Hepatocyte (in vitro differentiated cells): ENCODE measurements at regions not wholly inside any gene's neighbourhood (a gene's known extent, or its start where the extent isn't known, plus 50 kb on each side); places are given as distances from the start of the nearest gene placed in this dataset.

Experiments used
- DNase-seq: peaks from one replicate; pipeline ENCODE4 v3.0.0-alpha.2; 2016; ENCODE audit warnings: low spot score
- H2AFZ ChIP-seq: fragments of 200-600 bp; sonication (generic); 2 replicates; pipeline ENCODE4 v1.6.0; 2016; ENCODE audit warnings: antibody characterized with exemption, mild to moderate bottlenecking
- H3K27ac ChIP-seq: fragments of 200-600 bp; sonication (generic); 2 replicates; pipeline ENCODE4 v1.5.1; 2016; ENCODE audit warnings: mild to moderate bottlenecking
- H3K27me3 ChIP-seq: fragments of 200-600 bp; sonication (generic); 2 replicates; pipeline ENCODE4 v1.6.1; 2016
- H3K36me3 ChIP-seq: fragments of 200-600 bp; sonication (generic); replicated peaks from 2 replicates; pipeline ENCODE4 v1.5.1; 2016; ENCODE audit warnings: low read depth; ENCODE audit not compliant: insufficient read depth
- H3K4me1 ChIP-seq: fragments of 200-600 bp; sonication (generic); 2 replicates; pipeline ENCODE4 v1.5.1; 2016; ENCODE audit warnings: mild to moderate bottlenecking, moderate library complexity; ENCODE audit not compliant: insufficient read depth
- H3K4me2 ChIP-seq: fragments of 200-600 bp; sonication (generic); 2 replicates; pipeline ENCODE4 v1.6.0; 2016
- H3K4me3 ChIP-seq: fragments of 200-600 bp; sonication (generic); 2 replicates; pipeline ENCODE4 v1.5.1; 2016; ENCODE audit warnings: mild to moderate bottlenecking
- H3K79me2 ChIP-seq: fragments of 200-600 bp; sonication (generic); 2 replicates; pipeline ENCODE4 v1.6.0; 2017; ENCODE audit warnings: mild to moderate bottlenecking
- H3K9me2 ChIP-seq: fragments of 200-600 bp; sonication (generic); replicated peaks from 2 replicates; pipeline ENCODE4 v1.6.0; 2017; ENCODE audit warnings: mild to moderate bottlenecking; ENCODE audit not compliant: insufficient read depth
- H3K9me3 ChIP-seq: fragments of 200-600 bp; sonication (generic); 2 replicates; pipeline ENCODE4 v1.5.1; 2016; ENCODE audit warnings: low read depth, mild to moderate bottlenecking
- H4K20me1 ChIP-seq: fragments of 200-600 bp; sonication (generic); 2 replicates; pipeline ENCODE4 v1.6.0; 2016; ENCODE audit warnings: mild to moderate bottlenecking; ENCODE audit not compliant: insufficient read depth, poor library complexity, severe bottlenecking
- EZH2 ChIP-seq: fragments of 200-600 bp; sonication (generic); IDR thresholded peaks from 2 replicates; pipeline ENCODE4 v1.6.1; 2016; ENCODE audit warnings: antibody characterized with exemption, mild to moderate bottlenecking, borderline replicate concordance
- EZH2phosphoT487 ChIP-seq: fragments of 200-600 bp; sonication (generic); IDR thresholded peaks from one replicate; pipeline ENCODE4 v1.6.1; 2018; ENCODE audit warnings: antibody characterized with exemption, mild to moderate bottlenecking, low read depth, moderate library complexity; ENCODE audit not compliant: unreplicated experiment, severe bottlenecking
- WGBS: methylation state at CpG from one replicate; pipeline ENCODE4 v1.1.6; 2016; ENCODE audit warnings: low lambda C conversion rate; ENCODE audit errors: missing lambda C conversion rate; 5-methylcytosine and 5-hydroxymethylcytosine counted together
- TF ChIP-seq, protein P1 (sequence below): fragments of 200-600 bp; sonication (generic); IDR thresholded peaks from 2 replicates; pipeline ENCODE4 v1.5.1; 2016; ENCODE audit warnings: antibody characterized with exemption, mild to moderate bottlenecking; ENCODE audit not compliant: poor library complexity

DNA sequence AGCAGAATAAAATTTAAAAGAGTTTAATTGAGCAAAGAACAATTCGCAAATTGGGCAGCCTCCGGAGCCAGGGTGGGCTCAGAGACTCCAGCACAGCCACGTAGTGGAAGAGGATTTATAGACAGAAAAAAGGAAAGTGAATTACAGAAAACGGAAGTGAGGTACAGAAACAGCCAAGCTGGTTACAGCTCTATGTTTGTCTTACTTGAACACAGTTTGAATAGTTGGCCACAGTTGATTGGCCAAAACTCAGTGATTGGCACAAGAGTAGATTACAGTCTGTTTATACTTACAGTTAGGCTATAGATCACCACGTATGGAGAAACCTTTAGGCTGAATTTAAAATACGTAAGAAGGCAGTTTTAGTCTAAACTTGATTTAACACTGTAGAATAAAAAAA, 78.8 kb upstream of the NEDD4L start:
- 76% methylated on average over 6 of the region's 6 CpGs for WGBS
- Histone ChIP-seq H3K4me1 (no peaks in the 10 kb centered on the region), H4K20me1 (no peaks in the 10 kb centered on the region), H3K27me3 (no peaks in the 10 kb centered on the region), H2AFZ (no peak overlapping the region), H3K9me2 (no peaks in the 10 kb centered on the region), H3K79me2 (no peaks in the 10 kb centered on the region), H3K36me3 (no peaks in the 10 kb centered on the region), H3K27ac (no peak overlapping the region), H3K9me3 (no peaks in the 10 kb centered on the region), H3K4me2 (no peak overlapping the region), H3K4me3 (no peak overlapping the region)
- DNase-seq, result no peak
- TF ChIP-seq EZH2phosphoT487, result no peak
- TF ChIP-seq, protein P1, sequence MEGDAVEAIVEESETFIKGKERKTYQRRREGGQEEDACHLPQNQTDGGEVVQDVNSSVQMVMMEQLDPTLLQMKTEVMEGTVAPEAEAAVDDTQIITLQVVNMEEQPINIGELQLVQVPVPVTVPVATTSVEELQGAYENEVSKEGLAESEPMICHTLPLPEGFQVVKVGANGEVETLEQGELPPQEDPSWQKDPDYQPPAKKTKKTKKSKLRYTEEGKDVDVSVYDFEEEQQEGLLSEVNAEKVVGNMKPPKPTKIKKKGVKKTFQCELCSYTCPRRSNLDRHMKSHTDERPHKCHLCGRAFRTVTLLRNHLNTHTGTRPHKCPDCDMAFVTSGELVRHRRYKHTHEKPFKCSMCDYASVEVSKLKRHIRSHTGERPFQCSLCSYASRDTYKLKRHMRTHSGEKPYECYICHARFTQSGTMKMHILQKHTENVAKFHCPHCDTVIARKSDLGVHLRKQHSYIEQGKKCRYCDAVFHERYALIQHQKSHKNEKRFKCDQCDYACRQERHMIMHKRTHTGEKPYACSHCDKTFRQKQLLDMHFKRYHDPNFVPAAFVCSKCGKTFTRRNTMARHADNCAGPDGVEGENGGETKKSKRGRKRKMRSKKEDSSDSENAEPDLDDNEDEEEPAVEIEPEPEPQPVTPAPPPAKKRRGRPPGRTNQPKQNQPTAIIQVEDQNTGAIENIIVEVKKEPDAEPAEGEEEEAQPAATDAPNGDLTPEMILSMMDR, result no peak
- no peak for TF ChIP-seq EZH2

DNA sequence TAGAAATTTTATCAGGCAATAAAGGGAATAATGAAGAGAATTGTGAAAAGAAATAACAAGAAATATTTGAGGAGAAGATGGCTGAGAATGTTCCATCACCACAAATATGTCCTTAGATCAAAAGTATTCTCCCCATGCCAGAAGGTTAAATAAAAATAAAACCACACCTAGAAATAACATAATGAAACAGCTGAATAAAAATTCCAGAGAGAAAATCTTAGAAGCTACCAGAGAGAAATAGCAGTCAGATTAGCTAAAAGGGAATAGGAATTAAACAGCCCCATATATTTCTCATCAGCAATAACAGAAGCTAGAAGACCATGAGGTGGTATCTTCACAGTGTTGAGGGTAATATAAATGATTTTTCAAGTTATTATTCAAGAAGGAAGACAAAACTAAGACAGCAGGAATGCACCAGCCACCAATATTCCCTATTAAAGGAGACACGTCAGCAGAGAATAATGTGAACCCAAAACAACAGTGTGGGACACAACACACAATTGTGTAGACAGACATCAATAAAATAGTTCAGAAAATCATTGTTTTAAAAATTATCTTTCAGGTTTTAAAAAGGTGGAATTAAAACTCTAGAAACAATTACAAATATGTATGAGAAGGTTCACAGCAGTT, 82.0 kb upstream of the NEDD4L start:
- DNase-seq, result no peak
- WGBS, result 94% methylated on average over 1 of the region's 1 CpG
- Histone ChIP-seq H2AFZ (no peak overlapping the region), H3K9me2 (no peaks in the 10 kb centered on the region), H3K4me1 (no peaks in the 10 kb centered on the region), H4K20me1 (no peaks in the 10 kb centered on the region), H3K79me2 (no peaks in the 10 kb centered on the region), H3K27ac (no peak overlapping the region), H3K36me3 (no peaks in the 10 kb centered on the region), H3K9me3 (no peaks in the 10 kb centered on the region), H3K4me2 (no peak overlapping the region), H3K4me3 (no peak overlapping the region), H3K27me3 (no peaks in the 10 kb centered on the region)
- TF ChIP-seq EZH2phosphoT487, result no peak
- TF ChIP-seq, protein P1, result no peak

DNA sequence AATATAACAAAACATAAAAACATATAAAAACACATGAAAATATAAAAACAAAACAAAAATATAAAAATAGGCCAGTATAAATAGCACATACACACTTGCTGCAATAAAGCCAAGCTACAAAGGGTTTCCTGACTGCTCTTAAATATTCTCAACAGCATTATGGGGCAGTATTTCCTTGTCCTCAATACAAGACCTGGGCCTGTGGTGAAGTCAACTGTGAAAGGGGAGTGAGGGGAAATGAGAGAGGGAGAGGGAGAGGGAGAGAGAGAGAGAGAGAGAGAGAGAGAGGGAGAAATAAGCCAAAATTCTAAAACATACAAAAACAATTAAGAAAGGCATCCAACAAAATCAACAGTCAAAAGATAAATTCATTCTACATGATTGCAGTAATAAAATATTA, 82.6 kb upstream of the NEDD4L start:
- Histone ChIP-seq H3K4me2 (no peak overlapping the region), H3K27ac (no peak overlapping the region), H3K27me3 (no peaks in the 10 kb centered on the region), H3K9me3 (no peaks in the 10 kb centered on the region), H3K4me3 (no peak overlapping the region), H4K20me1 (no peaks in the 10 kb centered on the region), H2AFZ (no peak overlapping the region), H3K4me1 (no peaks in the 10 kb centered on the region), H3K36me3 (no peaks in the 10 kb centered on the region), H3K79me2 (no peaks in the 10 kb centered on the region), H3K9me2 (no peaks in the 10 kb centered on the region)
- TF ChIP-seq EZH2, result no peak
- no peak for TF ChIP-seq EZH2phosphoT487
- TF ChIP-seq, protein P1, result no peak
- no peak for DNase-seq

DNA sequence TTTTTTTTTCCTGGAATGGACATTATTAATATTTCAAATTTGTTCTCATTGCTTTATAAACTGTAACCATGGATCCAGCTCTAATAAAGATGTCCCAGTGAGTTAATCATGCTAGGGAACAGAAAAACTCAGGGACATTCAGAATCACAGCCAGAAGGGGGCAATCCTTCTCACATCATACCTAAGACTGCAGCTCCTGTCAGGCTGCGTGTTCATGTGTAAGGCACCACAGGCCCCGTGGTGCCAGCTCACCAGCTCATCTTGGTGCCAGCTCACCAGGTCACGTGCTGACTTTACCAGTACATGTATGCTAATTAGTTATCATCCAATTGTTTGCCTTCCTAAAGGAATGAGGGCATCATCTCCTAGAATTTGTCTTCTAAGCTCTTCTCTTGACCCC, 84.7 kb upstream of the NEDD4L start:
- peak; percentile 70 for DNase-seq
- Histone ChIP-seq H4K20me1 (no peaks in the 10 kb centered on the region), H3K4me1 (no peaks in the 10 kb centered on the region), H3K4me2 (no peak overlapping the region), H2AFZ (no peak overlapping the region), H3K9me2 (no peaks in the 10 kb centered on the region), H3K9me3 (no peaks in the 10 kb centered on the region), H3K36me3 (no peaks in the 10 kb centered on the region), H3K27me3 (no peaks in the 10 kb centered on the region), H3K4me3 (no peak overlapping the region), H3K27ac (no peak overlapping the region), H3K79me2 (no peaks in the 10 kb centered on the region)
- no peak for TF ChIP-seq EZH2phosphoT487
- TF ChIP-seq, protein P1, result peak; percentile 50
- TF ChIP-seq EZH2, result no peak
- 40% methylated on average over 3 of the region's 3 CpGs for WGBS
